HFFc6 (cell line): ENCODE measurements at regions not wholly inside any gene's neighbourhood (a gene's known extent, or its start where the extent isn't known, plus 50 kb on each side); places are given as distances from the start of the nearest gene placed in this dataset.
A peak's percentile ranks its signal among the peaks of the same experiment; 100 is the strongest.

Source experiments
- DNase-seq: peaks from one replicate; pipeline ENCODE4 v3.0.0-alpha.2; 2018
- H3K27ac Mint-ChIP-seq: 2 replicates; pipeline ENCODE4 v1.8.0; 2020; ENCODE audit warnings: mild to moderate bottlenecking, mixed read lengths
- H3K27me3 Mint-ChIP-seq: 2 replicates; pipeline ENCODE4 v1.8.0; 2021; ENCODE audit warnings: mild to moderate bottlenecking, moderate library complexity, mixed read lengths; ENCODE audit not compliant: insufficient read depth
- H3K36me3 Mint-ChIP-seq: 2 replicates; pipeline ENCODE4 v1.8.0; 2021; ENCODE audit warnings: low read depth, mixed read lengths
- H3K4me1 Mint-ChIP-seq: 2 replicates; pipeline ENCODE4 v1.8.0; 2020; ENCODE audit warnings: low read depth, mixed read lengths
- H3K4me3 Mint-ChIP-seq: 2 replicates; pipeline ENCODE4 v1.8.0; 2020; ENCODE audit warnings: mild to moderate bottlenecking, moderate library complexity, mixed read lengths
- H3K9me3 Mint-ChIP-seq: 2 replicates; pipeline ENCODE4 v1.8.0; 2020; ENCODE audit warnings: mild to moderate bottlenecking, mixed read lengths
- TF ChIP-seq, protein P1 (sequence below): fragments of 200-600 bp; sonication (generic); IDR thresholded peaks from 2 replicates; pipeline ENCODE4 v1.5.0; 2021; ENCODE audit warnings: antibody characterized with exemption, mild to moderate bottlenecking

DNA sequence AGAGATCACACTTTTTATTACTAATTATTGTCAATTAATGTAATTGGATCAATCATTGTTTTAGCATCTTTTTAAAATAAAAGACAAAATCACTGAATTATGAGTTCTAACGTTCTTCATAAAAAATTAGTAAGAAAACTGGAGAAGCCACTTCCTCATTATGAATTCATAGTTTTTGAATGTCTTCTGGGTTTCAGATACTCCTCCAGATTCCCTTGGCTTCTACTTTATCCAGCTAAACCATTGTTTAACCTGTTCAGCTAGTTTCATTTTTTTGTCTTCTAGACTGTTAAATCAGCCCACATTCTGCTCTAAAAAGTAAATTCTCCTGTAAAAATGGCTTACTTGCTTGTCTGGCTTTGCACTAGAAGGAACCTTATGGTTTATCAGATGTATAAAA, 753.4 kb upstream of the ACVR2A start:
- no peaks in the 10 kb centered on the region for H3K4me1 Mint-ChIP-seq
- no peak overlapping the region for H3K27ac Mint-ChIP-seq
- no peak overlapping the region for H3K4me3 Mint-ChIP-seq
- no peaks in the 10 kb centered on the region for H3K27me3 Mint-ChIP-seq
- H3K36me3 Mint-ChIP-seq, result no peaks in the 10 kb centered on the region
- DNase-seq, result no peak
- peaks cover 38% of the 10 kb centered on the region for H3K9me3 Mint-ChIP-seq
- TF ChIP-seq, protein P1, sequence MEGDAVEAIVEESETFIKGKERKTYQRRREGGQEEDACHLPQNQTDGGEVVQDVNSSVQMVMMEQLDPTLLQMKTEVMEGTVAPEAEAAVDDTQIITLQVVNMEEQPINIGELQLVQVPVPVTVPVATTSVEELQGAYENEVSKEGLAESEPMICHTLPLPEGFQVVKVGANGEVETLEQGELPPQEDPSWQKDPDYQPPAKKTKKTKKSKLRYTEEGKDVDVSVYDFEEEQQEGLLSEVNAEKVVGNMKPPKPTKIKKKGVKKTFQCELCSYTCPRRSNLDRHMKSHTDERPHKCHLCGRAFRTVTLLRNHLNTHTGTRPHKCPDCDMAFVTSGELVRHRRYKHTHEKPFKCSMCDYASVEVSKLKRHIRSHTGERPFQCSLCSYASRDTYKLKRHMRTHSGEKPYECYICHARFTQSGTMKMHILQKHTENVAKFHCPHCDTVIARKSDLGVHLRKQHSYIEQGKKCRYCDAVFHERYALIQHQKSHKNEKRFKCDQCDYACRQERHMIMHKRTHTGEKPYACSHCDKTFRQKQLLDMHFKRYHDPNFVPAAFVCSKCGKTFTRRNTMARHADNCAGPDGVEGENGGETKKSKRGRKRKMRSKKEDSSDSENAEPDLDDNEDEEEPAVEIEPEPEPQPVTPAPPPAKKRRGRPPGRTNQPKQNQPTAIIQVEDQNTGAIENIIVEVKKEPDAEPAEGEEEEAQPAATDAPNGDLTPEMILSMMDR, result no peak

- no peak for DNase-seq
- peaks cover 40% of the 10 kb centered on the region for H3K9me3 Mint-ChIP-seq
Measured at GRCh38 chr2:147088871-147089270, 756.0 kb upstream of the ACVR2A start.

GRCh38 chr2:147086715-147087114, 758.1 kb upstream of the ACVR2A start:
- no peak for DNase-seq
- TF ChIP-seq, protein P1, result no peak
- Mint-ChIP-seq H3K4me1 (no peaks in the 10 kb centered on the region), H3K27ac (no peak overlapping the region), H3K4me3 (no peak overlapping the region), H3K9me3 (peaks cover 44% of the 10 kb centered on the region), H3K27me3 (no peaks in the 10 kb centered on the region), H3K36me3 (no peaks in the 10 kb centered on the region)

More at GRCh38 chr2:147088871-147089270, 756.0 kb upstream of the ACVR2A start:
- no peak overlapping the region for H3K27ac Mint-ChIP-seq
- H3K27me3 Mint-ChIP-seq, result no peaks in the 10 kb centered on the region
- no peak overlapping the region for H3K4me3 Mint-ChIP-seq
- no peaks in the 10 kb centered on the region for H3K36me3 Mint-ChIP-seq
- no peaks in the 10 kb centered on the region for H3K4me1 Mint-ChIP-seq
- TF ChIP-seq, protein P1, result no peak

GRCh38 chr2:147083664-147084063, 761.2 kb upstream of the ACVR2A start:
- Mint-ChIP-seq H3K36me3 (no peaks in the 10 kb centered on the region), H3K27ac (no peak overlapping the region), H3K27me3 (no peaks in the 10 kb centered on the region), H3K4me3 (no peak overlapping the region), H3K9me3 (peaks cover 32% of the 10 kb centered on the region), H3K4me1 (no peaks in the 10 kb centered on the region)
- TF ChIP-seq, protein P1, result no peak
- no peak for DNase-seq

DNA sequence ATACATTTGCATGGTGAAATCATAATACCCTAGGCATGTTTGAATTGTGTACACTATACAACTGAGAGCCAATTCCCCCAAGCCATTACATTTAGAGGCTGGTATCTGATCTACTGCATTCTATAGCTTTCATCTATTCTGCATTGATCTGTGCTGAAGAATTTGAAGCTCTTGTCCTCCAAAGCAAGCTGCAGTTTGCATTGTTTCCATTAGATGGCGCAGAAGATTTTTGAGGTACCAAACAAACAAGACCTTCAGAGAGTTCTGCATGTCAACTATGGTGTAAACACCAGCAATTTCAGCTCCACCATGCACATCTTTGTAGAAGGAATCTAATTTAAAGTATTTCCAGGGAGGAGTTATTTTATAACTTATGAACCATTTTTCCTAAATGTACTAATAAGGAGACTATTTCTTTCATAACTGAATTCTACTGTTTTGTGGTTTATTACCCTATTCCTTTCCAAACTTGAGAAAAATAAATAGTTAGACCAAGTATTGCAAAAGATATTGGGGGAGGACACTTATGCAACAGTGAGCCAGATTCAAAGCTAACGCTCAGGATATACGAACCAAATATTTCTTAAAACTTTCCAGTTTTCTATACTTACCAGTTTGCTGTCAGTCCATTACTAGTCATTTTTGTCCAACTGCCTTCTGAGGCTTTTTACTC, 761.8 kb upstream of the ACVR2A start:
- Mint-ChIP-seq H3K36me3 (no peaks in the 10 kb centered on the region), H3K27me3 (no peaks in the 10 kb centered on the region), H3K9me3 (peaks cover 30% of the 10 kb centered on the region), H3K4me3 (no peak overlapping the region), H3K4me1 (no peaks in the 10 kb centered on the region), H3K27ac (no peak overlapping the region)
- TF ChIP-seq, protein P1, result peak; percentile 78
- DNase-seq, result peak; percentile 23
